Putamen (tissue), 1 donor: ENCODE measurements at regions not wholly inside any gene's neighbourhood (a gene's known extent, or its start where the extent isn't known, plus 50 kb on each side); places are given as distances from the start of the nearest gene placed in this dataset.
"Not testable (repeated sequence)": the region's sequence is repeated elsewhere in the genome, so short reads cannot be mapped to it uniquely, and the experiment has no call there.

Experiments used
- DNase-seq: peaks from one replicate; pipeline ENCODE4 v3.0.0-alpha.2; 2016; ENCODE audit warnings: low spot score

DNA sequence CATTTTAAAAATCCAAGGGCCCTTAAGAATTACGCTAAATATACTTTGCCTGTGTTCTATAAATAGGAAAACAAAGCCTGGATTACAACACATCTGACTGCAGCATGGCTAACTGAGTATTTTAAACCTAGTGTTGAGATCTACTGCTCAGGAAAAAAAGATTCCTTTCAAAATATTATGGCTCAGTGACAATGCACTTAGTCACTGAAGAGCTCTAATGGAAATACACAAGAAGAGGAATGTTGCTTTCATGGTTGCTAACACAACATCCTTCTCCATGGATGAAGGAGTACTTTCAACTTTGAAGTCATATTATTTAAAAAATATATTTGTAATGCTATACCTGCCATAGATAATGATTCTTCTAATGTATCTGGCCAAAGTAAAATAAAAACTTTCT is 248.3 kb upstream of the NEGR1 start:
- no peak for DNase-seq

DNA sequence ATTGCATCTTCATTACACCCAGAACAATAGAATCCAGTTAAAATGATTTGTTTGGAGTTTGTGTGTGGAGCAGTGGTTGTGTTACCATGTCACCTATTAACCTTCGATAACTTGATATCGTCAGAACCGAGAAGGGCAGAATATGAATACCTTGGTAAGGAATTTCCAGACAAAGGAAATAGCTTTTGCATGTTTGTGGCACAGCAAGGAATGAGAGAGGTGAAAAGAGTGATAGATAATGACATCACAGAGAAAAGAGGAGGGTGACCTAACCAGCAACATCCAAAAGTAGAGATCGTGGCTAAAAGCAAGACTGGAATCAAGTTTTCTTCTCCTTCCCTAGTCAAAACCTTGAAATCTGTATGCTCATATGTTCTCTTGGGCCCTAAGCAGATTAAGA is 244.6 kb upstream of the NEGR1 start:
- no peak for DNase-seq

DNA sequence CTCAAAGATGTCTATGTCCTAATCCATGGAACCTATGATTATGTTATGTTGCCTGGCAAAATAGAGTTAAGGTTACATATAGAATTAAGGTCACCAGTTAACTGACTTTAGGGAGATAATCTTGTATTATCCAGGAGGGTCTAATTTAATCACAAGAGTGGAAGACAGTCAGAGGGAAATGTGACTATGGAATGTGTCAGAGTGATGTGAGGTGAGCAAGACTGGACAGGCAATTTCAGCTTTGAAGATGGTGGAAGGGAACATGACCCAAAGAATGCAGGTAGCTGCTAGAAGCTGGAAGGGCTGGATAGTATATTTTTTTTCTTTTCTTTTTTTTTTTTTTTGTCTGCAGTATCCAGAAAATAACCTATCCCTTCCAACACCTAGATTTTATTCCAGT is 241.7 kb upstream of the NEGR1 start:
- DNase-seq: no peak

DNA sequence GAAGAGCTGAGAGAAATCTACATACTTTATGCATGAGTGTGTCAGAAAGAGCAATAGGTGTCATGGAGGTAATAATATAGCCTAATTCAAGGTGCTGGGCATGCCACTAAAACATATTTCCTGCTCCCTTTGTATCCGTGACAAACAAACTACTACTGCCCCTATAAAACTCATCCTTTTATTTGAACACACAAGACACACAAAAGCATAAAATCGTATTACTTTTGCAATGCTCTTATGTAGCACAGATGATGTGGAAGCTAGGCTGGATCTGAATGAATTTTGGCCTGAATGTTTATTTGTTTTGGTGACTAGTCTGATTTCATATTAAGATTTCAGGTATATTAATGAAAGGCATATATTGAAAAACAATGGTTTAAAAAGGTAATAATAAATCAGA is 239.3 kb upstream of the NEGR1 start:
- DNase-seq: no peak

DNA sequence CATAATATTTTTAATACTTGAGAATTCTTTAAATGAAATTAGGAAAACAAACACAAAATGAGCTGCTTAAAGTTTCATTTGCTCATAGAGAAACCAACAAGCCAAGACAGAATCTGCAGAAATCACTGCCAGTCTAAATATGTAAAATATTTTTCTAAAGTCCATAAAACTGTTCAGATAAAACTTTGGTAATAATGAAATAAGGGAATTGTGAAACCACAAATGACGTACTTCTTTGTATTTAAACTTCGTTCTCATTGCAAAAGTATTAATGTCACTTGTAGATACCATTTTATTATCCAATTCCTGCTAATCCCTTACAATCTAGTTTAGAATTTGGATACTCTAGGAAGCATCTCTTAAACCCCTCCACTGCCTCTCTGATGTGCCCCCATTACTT is 234.5 kb upstream of the NEGR1 start:
- DNase-seq: no peak

DNA sequence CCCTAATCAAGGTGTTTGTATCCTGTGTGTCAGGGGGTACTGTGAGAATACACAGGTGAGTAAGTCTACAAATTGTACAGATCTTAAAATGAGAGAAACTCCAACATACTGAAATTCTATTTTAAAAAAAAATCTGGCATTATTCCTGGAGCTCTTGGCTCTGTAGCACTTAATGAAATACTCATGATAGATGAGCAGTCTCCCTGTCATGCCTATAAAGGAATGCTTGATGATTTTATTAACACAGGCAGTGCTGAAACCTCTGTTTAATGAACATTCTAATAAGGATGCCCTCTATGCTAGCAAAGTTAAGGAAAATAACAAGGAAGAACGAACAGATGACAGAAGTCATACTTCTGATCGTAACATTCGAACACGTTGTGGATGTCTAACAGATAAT is 233.9 kb upstream of the NEGR1 start:
- DNase-seq: no peak

DNA sequence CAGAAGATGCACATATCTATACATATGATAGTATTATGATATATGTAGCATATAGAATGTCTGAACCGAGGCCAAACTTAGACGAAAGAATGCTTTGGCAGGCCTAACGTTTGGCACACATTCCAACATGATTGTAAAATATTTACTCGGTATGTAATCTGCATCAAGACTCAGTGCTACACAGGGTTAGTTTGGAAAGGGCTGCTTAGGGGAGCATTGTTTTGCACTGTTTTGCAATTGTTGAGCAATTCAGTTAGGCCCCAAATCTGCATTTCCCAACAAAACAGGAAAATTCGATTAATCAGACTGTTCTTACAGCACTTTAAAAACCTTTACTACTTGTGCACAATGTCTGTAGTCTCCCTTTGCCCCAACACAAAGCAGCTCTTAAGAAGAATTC is 216.0 kb upstream of the NEGR1 start:
- DNase-seq: no peak

DNA sequence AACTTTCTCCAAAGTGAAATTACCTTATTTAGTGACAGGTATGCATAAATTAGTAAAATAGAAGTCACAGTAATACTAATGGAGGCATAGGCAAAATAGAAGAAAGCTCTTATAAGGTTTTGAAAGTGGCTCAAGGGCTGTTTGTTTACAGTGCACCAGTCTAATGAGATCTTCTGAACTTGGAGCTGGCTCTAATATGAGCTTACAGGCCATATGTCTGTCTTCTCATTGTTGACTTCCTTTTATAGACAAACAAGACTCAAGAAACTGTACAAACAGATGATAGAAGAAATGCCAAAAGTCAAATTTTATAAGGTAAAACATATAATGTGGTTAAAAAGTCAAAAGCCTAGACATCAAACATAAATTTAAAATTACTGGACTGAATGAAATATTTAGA is 207.5 kb upstream of the NEGR1 start:
- DNase-seq: no peak

DNA sequence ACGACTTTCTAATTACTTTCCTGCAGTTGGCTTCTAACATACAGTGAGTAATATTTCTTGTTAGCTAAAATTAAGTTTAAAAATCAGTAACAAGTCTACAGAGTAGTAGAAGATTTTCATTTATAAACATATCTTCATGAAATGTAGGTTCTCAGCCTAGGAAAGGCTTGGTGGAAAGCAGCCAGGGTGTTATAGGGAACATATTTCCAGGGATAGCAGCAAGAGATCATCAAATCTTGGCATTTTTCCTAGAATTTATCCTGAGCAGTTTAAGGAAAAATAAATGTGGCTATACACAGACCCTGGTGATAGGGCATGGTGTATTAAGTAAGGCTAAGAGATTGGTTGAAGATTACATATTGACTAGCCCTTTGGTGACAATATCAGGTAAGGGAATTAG is 203.5 kb upstream of the NEGR1 start:
- DNase-seq: no peak

DNA sequence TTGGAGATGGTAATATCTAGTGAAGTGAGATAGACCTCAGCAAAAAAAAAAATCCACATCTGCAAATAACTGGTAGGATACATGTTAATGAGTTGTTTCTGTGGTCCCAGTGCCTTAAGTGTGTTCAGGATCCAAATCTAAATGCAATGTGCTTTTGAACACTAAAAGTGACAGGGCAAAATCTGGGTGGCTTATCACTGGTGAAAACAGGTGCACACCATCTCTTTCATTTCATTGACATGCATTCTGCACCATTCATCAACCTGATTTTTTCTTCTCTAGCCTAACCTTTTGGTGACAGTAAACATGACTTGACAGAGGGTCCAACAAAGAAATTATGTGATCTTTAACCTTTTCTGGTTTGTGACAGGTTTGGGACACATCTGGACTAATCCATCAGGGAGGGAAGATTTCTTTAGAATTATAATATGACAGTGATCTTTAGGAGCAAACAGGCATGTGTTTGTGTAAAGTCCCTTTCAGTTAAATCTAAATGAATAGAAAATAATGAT is 201.6 kb upstream of the NEGR1 start:
- no peak for DNase-seq

DNA sequence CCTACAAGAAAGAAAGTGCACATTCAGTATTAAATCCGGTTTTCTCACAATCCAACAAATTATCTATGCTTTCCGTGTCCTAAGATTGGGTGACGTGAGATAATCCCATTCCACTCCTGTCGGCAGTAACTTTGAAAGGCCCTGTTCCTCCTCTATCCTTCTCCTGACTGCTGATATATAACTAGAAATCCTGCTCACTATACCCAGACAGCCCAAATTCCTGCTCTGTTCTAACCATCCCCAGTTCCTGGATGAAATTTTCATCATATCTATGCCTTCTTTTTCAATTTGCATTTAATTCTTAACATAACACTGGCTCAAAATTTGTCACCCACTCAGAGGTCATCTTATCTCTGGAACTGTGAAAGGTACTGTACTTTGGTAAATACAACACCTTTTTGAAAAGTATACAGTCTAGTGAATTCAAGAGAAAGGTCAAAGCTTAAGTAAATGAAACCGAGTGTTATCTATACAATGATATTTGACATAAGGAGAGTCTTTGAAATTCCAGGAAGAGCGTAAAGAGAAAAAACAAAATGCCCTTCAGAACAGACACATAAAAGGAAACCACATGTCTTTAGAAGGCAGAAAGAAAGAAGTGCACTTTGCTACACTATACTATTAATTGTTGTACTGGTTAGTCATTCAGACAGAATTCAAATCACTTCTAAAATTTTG is 200.5 kb upstream of the NEGR1 start:
- DNase-seq: no peak

DNA sequence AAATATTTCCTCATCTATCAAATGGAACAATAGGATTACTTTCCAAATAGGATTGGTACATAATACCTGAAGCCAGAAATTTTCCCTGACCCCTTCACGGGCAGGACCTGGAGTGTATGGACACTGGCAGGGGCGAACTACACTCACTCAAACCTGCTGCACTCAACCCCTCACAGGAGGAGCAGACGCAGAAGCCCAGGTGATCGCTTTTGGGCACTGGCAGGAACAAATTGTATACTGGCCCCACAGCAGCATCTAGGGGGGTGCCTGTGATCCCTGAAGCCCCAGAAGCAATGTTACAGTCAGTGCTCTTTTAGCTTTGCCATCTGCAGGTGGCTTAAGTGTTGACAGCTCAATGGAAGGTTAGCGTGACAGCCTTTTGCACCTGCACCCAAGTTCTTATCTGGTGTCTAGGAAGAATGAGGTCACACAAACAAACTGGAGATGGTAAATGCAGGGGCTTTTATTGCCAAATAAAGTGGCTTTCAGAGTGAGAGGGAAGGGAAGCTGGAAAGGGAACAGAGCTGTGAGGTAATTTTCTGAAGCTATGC is 199.2 kb upstream of the NEGR1 start:
- DNase-seq: no peak

DNA sequence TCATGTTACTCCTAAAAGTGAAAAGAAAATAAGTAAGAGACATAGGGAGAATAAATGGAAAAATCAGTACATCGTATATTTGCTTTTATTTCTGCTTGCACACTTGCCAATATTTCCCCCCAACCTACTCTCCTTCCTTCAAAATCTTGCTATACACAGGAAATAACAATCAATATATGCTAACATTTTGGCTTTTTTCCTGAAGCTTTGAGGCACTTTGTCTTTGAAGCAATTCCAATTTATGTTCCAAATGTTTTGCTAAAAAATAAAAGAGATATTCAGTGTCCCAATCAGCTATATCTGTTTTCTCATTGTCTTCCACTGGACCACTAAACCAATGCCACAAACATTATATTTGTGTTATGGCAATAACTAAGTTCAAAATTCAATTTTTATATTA is 184.0 kb upstream of the NEGR1 start:
- DNase-seq: no peak

DNA sequence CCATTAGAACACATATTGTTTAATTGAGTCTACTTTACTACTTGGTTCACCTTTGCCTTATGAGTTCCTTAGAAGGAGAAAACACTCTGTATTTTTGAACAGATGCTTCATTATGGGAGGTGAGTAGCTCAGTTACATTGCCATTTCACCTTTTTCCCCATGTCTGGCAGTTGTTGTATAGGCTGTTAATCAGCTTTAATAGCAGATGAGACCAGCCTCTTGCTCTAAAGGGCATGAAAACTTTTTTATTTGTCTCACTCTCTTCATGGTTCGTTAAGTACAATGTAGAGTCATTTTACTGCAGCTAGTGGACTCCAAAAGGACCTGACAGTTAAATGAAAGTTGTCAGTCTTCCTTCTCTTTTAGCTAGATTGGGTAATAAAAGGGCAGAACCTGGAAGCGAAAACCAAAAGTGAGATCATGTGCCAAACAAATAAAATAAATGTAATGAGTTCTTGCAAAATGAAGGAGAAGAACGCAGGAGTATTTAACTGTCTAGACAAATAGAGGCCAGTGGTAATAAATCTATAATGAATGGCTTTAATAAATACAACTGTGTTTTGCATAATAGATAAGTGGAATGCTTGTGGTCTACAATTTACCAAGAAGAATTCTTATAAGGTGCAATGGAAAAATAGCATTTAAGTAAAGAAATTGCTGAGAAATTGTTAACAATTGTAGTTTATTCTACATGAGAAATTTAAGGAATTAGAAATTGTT is 180.0 kb upstream of the NEGR1 start:
- no peak for DNase-seq

DNA sequence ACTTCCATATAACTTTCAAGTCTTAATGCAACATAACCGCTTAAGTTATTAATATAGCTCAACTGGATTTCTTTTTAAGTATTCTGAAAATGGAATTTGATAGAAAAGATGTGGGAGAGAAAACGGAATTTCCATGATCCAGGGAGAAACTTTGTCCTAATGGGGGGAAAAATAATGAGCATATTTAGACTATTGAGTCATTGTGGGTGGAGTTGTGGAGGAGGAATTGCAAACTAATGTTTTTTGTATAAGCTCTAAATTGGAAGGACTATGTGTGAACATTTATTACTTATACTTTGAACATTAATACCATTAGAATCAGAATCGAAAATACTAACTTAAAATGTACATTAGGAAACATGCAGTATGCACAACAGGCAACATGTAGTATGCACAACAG is 159.9 kb upstream of the NEGR1 start:
- no peak for DNase-seq

DNA sequence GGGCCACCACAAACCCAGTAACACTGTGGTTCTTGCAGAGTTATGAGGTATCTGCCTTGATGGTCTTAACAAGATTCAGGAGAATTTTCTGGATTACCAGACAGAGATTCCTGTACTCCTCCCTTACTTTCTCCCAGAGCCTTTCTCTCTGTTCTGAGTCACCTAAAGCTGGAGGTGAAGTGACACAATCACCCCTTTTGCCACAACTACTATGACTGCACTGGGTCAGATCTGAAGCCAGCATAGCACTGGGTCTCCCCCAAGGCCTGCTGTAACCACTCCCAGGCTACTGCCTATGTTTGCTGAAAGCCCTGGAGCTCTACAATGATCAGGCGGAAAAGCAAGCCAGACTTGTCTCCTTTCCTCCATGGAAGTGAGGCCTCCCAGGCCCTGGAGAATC is 156.7 kb upstream of the NEGR1 start:
- no peak for DNase-seq

DNA sequence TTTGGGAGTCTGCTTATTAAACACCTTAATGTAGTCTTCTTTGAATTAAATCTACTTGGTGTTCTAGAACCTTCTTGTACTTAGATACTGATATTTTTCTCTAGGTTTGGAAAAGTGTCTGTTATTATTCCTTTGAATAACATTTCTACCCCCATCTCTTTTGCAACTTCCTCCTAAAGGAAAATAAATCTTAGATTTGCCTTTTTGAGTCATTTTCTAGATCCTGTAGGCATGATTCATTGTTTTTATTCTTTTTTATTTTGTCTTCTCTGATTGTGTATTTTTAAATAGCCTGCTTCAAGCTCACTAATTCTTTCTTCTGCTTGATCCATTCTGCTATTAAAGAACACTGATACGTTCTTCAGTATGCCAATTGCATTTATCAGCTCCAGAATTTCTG is 155.9 kb upstream of the NEGR1 start:
- no peak for DNase-seq

DNA sequence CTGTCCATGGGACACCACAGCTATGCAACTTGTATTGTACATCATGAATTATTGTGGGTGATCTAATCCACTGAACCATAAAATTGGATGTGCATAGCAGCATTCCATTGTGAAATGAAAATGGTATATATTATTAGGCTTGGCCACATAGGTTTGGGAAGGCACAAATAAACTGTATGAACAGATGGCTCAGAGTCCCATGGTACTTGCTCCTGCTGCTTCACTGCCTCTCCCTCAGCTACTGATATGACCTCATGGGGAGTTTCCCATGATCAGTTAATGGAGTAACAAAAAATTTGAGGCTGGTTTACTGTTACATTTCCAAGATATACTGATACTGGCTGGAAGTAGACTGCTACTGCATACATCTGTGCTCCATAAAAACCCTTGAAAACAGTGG is 152.7 kb upstream of the NEGR1 start:
- no peak for DNase-seq

DNA sequence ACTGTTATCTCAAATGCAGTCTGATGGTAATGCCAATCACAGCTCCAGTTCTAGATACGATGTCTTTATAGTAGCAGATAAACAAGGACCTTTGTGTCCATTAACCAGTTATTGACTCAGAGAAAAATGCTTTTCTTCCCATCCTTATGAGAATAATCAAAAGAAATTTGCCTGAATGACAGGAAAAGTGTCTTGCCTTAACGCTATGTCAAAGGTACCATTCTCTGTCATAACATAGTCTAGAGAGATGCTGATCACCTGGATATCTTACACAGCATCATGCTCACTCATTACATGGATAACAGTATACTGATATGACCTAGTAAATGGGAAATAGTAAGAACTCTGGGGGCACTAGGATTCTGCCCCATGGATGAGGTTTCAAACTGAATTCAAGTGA is 151.7 kb upstream of the NEGR1 start:
- DNase-seq: no peak

DNA sequence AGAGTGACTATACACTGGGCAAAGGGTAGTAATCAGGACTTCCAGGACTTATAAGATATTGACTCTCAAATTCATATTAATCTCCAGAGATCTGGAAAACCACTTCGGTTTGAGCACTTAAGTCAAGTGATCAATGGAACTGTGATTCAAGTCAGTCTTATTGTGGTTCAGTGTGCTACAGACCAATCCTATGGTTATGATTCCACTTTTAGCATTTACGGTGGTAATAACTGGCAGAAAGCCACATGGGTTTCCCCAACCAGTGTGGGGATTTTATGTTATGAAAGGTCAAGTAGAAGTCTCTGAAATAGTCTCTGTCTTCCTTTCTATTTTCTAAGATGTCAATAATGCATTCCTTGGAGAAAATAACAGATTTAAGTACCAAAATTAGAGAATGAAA is 151.3 kb upstream of the NEGR1 start:
- no peak for DNase-seq

DNA sequence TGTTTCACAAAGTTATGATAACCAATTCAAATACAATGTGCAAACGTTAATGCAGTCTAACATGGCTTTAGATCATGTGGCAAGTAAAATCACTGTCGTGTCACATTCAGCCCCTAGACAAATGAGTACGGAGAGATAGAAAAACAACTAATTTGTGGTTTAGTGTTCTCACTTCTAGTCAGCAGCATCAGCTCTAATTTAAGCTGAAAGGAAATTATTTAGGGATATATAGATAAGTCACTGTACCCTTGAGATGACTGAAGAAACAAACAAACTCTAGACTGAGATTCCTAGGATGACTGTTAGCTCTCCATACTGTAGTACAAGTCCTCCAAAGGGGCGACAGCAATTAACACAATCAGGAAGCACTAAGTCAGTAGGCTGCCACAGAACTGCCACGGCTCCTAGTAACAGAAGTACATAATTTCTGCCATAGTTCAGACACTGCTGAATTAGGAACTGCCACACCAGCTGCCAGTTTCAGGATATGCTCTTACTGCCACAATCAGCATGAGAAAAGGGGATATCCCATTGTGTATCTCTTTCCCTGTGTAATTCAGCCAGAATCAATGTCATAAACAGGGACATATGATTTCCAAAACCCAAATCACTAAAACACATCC is 150.4 kb upstream of the NEGR1 start:
- DNase-seq: no peak

DNA sequence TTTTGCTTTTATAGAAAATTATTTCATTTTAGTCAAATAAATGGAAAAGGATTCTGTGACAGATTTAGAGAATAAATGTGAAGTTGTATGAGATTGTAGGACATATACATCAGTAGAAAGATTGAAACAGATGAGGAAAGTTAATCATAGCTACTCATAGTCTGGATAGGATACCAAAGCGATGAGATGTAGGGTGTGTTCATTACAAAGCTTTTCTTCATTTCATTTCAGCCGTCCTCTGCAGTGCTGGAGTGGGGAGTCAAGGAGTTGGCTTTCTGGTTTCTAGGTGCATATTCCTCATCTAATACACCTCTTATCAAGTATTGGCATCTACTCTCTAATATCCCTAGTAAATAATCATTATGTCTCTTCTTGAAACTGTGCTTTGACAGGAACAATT is 149.5 kb upstream of the NEGR1 start:
- DNase-seq: no peak

DNA sequence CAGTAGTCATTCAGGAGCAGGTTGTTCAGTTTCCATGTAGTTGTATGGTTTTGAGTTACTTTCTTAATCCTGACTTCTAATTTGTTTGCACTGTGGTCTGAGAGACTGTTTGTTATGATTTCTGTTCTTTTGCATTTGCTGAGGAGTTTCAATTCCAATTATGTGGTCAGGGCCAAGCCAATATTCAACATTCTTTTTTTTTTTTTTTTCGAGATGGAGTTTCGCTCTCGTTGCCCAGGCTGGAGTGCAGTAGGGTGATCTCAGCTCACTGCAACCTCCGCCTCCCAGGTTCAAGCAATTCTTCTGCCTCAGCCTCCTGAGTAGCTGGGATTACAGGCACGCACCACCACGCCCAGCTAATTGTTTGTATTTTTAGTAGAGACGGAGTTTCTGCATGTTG is 145.9 kb upstream of the NEGR1 start:
- DNase-seq: not testable (repeated sequence)
